ENCODE measurements at regions not wholly inside any gene's neighbourhood (a gene's known extent, or its start where the extent isn't known, plus 50 kb on each side); places are given as distances from the start of the nearest gene placed in this dataset.

DNA sequence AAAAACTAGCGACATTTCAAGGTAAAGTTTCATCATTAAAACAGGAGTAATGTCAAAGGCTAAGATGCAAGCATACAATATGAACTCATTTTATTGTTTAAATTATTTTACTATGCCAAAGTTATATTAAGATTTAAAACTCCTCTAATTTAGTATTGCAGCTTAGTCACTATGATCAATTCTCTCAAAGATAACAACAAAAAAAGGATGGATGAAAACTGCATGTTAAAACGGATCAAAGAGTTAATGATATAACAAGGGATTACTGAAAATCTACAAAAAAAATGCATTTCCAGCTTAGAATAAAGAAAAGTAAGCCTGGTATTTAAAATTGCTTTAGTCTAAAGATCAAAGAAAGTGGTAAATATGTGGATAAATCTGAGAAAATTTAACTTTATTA lies 587.8 kb upstream of the PCDH20 start:
- H3K4me1 ChIP-seq (ENCODE audit: control insufficient read depth, insufficient read depth, low read length): no peaks in the 10 kb centered on the region
- H3K4me3 ChIP-seq (ENCODE audit: low read depth, low read length): no peak overlapping the region
- no peaks in the 10 kb centered on the region for H3K9me3 ChIP-seq (ENCODE audit: control insufficient read depth, insufficient read depth, low read depth, low read length)
- H3K27me3 ChIP-seq (ENCODE audit: control insufficient read depth, insufficient read depth, low read length): no peaks in the 10 kb centered on the region
- no peak overlapping the region for H3K9ac ChIP-seq (ENCODE audit: low read length)
- no peaks in the 10 kb centered on the region for H3K36me3 ChIP-seq (ENCODE audit: control insufficient read depth, insufficient read depth, low read length)
- H3K27ac ChIP-seq (ENCODE audit: low read depth, low read length): no peak overlapping the region

GRCh38 chr13:61994174-61994573 lies 578.5 kb upstream of the PCDH20 start:
- Histone ChIP-seq H3K4me3 (ENCODE audit: low read depth, low read length) (no peak overlapping the region), H3K9me3 (ENCODE audit: control insufficient read depth, insufficient read depth, low read depth, low read length) (no peaks in the 10 kb centered on the region), H3K36me3 (ENCODE audit: control insufficient read depth, insufficient read depth, low read length) (no peaks in the 10 kb centered on the region), H3K4me1 (ENCODE audit: control insufficient read depth, insufficient read depth, low read length) (no peaks in the 10 kb centered on the region), H3K9ac (ENCODE audit: low read length) (no peak overlapping the region), H3K27ac (ENCODE audit: low read depth, low read length) (no peak overlapping the region), H3K27me3 (ENCODE audit: control insufficient read depth, insufficient read depth, low read length) (no peaks in the 10 kb centered on the region)

DNA sequence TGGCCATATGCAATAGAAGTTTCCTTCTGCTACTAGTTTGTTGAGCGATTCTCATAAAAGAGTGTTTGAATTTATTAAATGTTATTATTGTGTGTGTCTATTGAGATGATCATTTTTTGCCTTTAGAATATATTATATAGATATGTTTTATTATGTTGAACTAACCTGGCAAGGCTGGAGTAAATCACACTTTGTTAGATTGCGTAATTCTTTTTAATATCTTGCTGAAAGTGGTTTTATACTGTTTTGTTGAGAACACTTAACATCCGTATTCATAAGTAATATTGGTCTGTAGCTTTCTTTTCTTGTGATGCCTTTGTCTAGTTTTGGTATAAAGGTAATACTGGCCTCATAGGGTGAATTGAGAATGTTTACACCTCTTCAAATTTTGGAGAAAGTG lies 574.3 kb upstream of the PCDH20 start:
- Histone ChIP-seq H3K27ac (ENCODE audit: low read depth, low read length) (no peak overlapping the region), H3K36me3 (ENCODE audit: control insufficient read depth, insufficient read depth, low read length) (no peaks in the 10 kb centered on the region), H3K4me1 (ENCODE audit: control insufficient read depth, insufficient read depth, low read length) (no peaks in the 10 kb centered on the region), H3K27me3 (ENCODE audit: control insufficient read depth, insufficient read depth, low read length) (no peaks in the 10 kb centered on the region), H3K9ac (ENCODE audit: low read length) (no peak overlapping the region), H3K4me3 (ENCODE audit: low read depth, low read length) (no peak overlapping the region), H3K9me3 (ENCODE audit: control insufficient read depth, insufficient read depth, low read depth, low read length) (no peaks in the 10 kb centered on the region)

GRCh38 chr13:61988810-61989209 lies 573.2 kb upstream of the PCDH20 start:
- no peak overlapping the region for H3K27ac ChIP-seq (ENCODE audit: low read depth, low read length)
- no peaks in the 10 kb centered on the region for H3K9me3 ChIP-seq (ENCODE audit: control insufficient read depth, insufficient read depth, low read depth, low read length)
- H3K36me3 ChIP-seq (ENCODE audit: control insufficient read depth, insufficient read depth, low read length): no peaks in the 10 kb centered on the region
- H3K9ac ChIP-seq (ENCODE audit: low read length): no peak overlapping the region
- no peaks in the 10 kb centered on the region for H3K4me1 ChIP-seq (ENCODE audit: control insufficient read depth, insufficient read depth, low read length)
- H3K27me3 ChIP-seq (ENCODE audit: control insufficient read depth, insufficient read depth, low read length): no peaks in the 10 kb centered on the region
- H3K4me3 ChIP-seq (ENCODE audit: low read depth, low read length): no peak overlapping the region

GRCh38 chr13:61975001-61975400 lies 559.4 kb upstream of the PCDH20 start:
- no peaks in the 10 kb centered on the region for H3K4me1 ChIP-seq (ENCODE audit: control insufficient read depth, insufficient read depth, low read length)
- H3K27ac ChIP-seq (ENCODE audit: low read depth, low read length): no peak overlapping the region
- 0 out of 2 replicates have a peak, but pooled peaks cover 4% of the 10 kb centered on the region for H3K9me3 ChIP-seq (ENCODE audit: control insufficient read depth, insufficient read depth, low read depth, low read length)

DNA sequence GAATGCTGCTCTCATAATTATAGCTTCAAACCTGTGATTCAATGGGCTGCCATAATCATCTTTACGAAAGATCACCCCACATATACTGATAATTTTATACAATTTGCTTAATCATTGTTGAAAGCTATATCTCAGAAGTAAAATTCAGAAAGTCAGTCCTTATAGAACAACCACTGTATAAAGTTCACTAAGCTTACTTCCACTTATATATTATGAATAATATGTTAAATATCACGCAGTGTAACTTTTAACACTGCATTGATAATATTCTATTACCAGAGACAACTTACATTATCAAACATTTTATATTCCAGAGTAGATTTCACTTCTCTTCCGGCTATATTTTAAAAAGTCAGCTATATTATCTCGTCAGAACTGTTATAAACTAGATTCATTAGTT lies 550.1 kb upstream of the PCDH20 start:
- H3K4me1 ChIP-seq (ENCODE audit: control insufficient read depth, insufficient read depth, low read length): no peaks in the 10 kb centered on the region
- H3K9me3 ChIP-seq (ENCODE audit: control insufficient read depth, insufficient read depth, low read depth, low read length): no peaks in the 10 kb centered on the region
- H3K4me3 ChIP-seq (ENCODE audit: low read depth, low read length): no peak overlapping the region
- no peaks in the 10 kb centered on the region for H3K36me3 ChIP-seq (ENCODE audit: control insufficient read depth, insufficient read depth, low read length)
- H3K27ac ChIP-seq (ENCODE audit: low read depth, low read length): no peak overlapping the region
- H3K9ac ChIP-seq (ENCODE audit: low read length): no peak overlapping the region
- H3K27me3 ChIP-seq (ENCODE audit: control insufficient read depth, insufficient read depth, low read length): no peaks in the 10 kb centered on the region

More at GRCh38 chr13:61975001-61975400, 559.4 kb upstream of the PCDH20 start:
- Histone ChIP-seq H3K36me3 (ENCODE audit: control insufficient read depth, insufficient read depth, low read length) (no peaks in the 10 kb centered on the region), H3K9ac (ENCODE audit: low read length) (no peak overlapping the region), H3K27me3 (ENCODE audit: control insufficient read depth, insufficient read depth, low read length) (no peaks in the 10 kb centered on the region), H3K4me3 (ENCODE audit: low read depth, low read length) (no peak overlapping the region)

- Histone ChIP-seq H3K4me1 (ENCODE audit: control insufficient read depth, insufficient read depth, low read length) (no peaks in the 10 kb centered on the region), H3K27me3 (ENCODE audit: control insufficient read depth, insufficient read depth, low read length) (no peaks in the 10 kb centered on the region), H3K27ac (ENCODE audit: low read depth, low read length) (no peak overlapping the region), H3K9me3 (ENCODE audit: control insufficient read depth, insufficient read depth, low read depth, low read length) (no peaks in the 10 kb centered on the region), H3K9ac (ENCODE audit: low read length) (no peak overlapping the region), H3K36me3 (ENCODE audit: control insufficient read depth, insufficient read depth, low read length) (no peaks in the 10 kb centered on the region), H3K4me3 (ENCODE audit: low read depth, low read length) (no peak overlapping the region)
Observed at GRCh38 chr13:61960981-61961380, 545.3 kb upstream of the PCDH20 start.

DNA sequence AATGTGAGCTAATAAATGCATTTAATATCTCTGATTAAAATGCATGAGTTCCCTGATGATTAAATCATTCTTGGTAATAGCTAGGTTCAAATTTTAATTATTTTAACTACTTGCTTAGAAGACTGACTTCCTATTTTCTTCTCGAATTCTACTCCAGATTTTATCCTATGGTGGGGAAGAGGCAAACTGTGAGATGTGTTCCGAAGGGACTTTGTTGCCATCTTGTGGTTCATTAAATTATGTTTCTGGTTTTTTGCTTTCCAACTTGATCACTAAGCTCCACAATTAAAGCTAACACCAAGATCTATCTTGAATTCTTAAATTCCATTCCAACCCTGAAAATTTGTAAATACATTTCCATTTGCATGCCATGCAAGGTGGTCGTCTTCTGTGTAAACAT lies 538.4 kb upstream of the PCDH20 start:
- no peaks in the 10 kb centered on the region for H3K4me1 ChIP-seq (ENCODE audit: control insufficient read depth, insufficient read depth, low read length)
- no peak overlapping the region for H3K9ac ChIP-seq (ENCODE audit: low read length)
- no peak overlapping the region for H3K4me3 ChIP-seq (ENCODE audit: low read depth, low read length)
- H3K9me3 ChIP-seq (ENCODE audit: control insufficient read depth, insufficient read depth, low read depth, low read length): no peaks in the 10 kb centered on the region
- H3K36me3 ChIP-seq (ENCODE audit: control insufficient read depth, insufficient read depth, low read length): no peaks in the 10 kb centered on the region
- no peak overlapping the region for H3K27ac ChIP-seq (ENCODE audit: low read depth, low read length)
- no peaks in the 10 kb centered on the region; the same call in 1 of the 2 replicates for H3K27me3 ChIP-seq (ENCODE audit: control insufficient read depth, insufficient read depth, low read length)

DNA sequence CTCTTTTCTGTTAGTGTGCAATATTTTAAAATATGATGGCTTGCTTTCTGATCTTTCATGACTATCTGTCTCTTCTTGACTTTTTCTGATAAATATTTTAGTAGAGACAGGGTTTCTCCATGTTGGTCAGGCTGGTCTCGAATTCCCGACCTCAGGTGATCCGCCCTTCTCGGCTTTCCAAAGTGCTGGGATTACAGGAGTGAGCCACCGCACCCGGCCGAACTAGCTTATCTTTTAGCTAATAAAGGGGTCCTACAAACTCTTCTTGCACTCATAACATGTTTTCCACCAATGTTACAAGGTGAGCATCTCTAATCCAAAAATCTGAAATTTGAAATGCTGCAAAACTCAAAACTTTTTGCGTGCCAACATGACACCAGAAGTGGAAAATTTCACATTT lies 535.2 kb upstream of the PCDH20 start:
- no peaks in the 10 kb centered on the region for H3K36me3 ChIP-seq (ENCODE audit: control insufficient read depth, insufficient read depth, low read length)
- H3K9ac ChIP-seq (ENCODE audit: low read length): no peak overlapping the region
- H3K4me1 ChIP-seq (ENCODE audit: control insufficient read depth, insufficient read depth, low read length): no peaks in the 10 kb centered on the region
- no peaks in the 10 kb centered on the region for H3K9me3 ChIP-seq (ENCODE audit: control insufficient read depth, insufficient read depth, low read depth, low read length)
- H3K27me3 ChIP-seq (ENCODE audit: control insufficient read depth, insufficient read depth, low read length): no peaks in the 10 kb centered on the region; the same call in 1 of the 2 replicates
- no peak overlapping the region for H3K27ac ChIP-seq (ENCODE audit: low read depth, low read length)
- no peak overlapping the region for H3K4me3 ChIP-seq (ENCODE audit: low read depth, low read length)

DNA sequence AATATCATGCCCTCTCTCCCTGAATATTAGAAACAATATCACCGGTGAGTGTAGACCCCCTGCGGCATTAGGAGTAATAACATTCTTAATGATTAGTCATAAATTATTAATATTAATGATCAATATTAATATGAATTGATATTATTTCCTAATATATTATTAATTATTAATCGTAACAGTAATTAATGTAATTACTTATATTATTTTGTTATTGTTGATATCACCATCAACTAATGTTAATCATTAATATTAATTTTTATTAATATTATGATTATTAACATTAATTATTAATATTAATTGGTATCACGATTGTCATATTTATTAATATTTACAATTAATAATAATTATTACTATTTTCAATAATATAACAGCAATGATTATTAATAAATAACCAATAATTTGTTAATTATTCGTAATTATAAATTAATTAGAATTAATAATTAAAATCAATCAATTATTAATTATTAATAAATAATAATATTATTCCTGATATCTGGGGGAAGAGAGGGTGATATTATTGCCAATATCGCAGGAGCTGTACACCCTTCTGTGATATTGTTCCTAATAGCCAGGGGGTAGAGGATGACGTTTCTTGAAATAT lies 528.8 kb upstream of the PCDH20 start:
- Histone ChIP-seq H3K36me3 (ENCODE audit: control insufficient read depth, insufficient read depth, low read length) (no peaks in the 10 kb centered on the region), H3K4me1 (ENCODE audit: control insufficient read depth, insufficient read depth, low read length) (no peaks in the 10 kb centered on the region), H3K9me3 (ENCODE audit: control insufficient read depth, insufficient read depth, low read depth, low read length) (no peaks in the 10 kb centered on the region), H3K4me3 (ENCODE audit: low read depth, low read length) (no peak overlapping the region), H3K27me3 (ENCODE audit: control insufficient read depth, insufficient read depth, low read length) (no peaks in the 10 kb centered on the region), H3K9ac (ENCODE audit: low read length) (no peak overlapping the region), H3K27ac (ENCODE audit: low read depth, low read length) (no peak overlapping the region)

DNA sequence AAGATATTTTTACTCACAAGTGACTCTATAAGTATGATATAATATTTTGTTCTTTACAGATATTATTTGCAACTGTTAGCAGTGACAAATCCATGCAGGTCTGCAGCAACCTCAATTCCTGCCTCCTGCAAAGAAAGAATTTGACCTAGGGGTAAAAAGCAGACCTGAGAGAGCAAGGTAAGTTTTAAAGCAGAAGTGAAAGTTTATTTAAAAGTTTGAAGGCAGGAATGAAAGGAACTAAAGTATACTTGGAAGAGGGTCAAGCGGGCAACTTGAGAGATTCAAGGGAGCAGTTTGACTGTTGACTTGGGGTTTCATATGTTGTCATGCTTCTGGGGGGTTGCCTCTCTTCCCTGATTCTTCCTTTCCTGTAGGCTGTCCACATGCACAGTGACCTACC lies 520.1 kb upstream of the PCDH20 start:
- no peaks in the 10 kb centered on the region for H3K4me1 ChIP-seq (ENCODE audit: control insufficient read depth, insufficient read depth, low read length)
- H3K27ac ChIP-seq (ENCODE audit: low read depth, low read length): no peak overlapping the region
- H3K27me3 ChIP-seq (ENCODE audit: control insufficient read depth, insufficient read depth, low read length): no peaks in the 10 kb centered on the region
- H3K36me3 ChIP-seq (ENCODE audit: control insufficient read depth, insufficient read depth, low read length): no peaks in the 10 kb centered on the region
- no peak overlapping the region for H3K4me3 ChIP-seq (ENCODE audit: low read depth, low read length)
- no peak overlapping the region for H3K9ac ChIP-seq (ENCODE audit: low read length)
- H3K9me3 ChIP-seq (ENCODE audit: control insufficient read depth, insufficient read depth, low read depth, low read length): no peaks in the 10 kb centered on the region

GRCh38 chr13:61927648-61928047 lies 512.0 kb upstream of the PCDH20 start:
- Histone ChIP-seq H3K4me1 (ENCODE audit: control insufficient read depth, insufficient read depth, low read length) (no peaks in the 10 kb centered on the region), H3K9ac (ENCODE audit: low read length) (no peak overlapping the region), H3K36me3 (ENCODE audit: control insufficient read depth, insufficient read depth, low read length) (no peaks in the 10 kb centered on the region), H3K9me3 (ENCODE audit: control insufficient read depth, insufficient read depth, low read depth, low read length) (peaks cover 6% of the 10 kb centered on the region; the same call in 1 of the 2 replicates), H3K4me3 (ENCODE audit: low read depth, low read length) (no peak overlapping the region), H3K27me3 (ENCODE audit: control insufficient read depth, insufficient read depth, low read length) (no peaks in the 10 kb centered on the region), H3K27ac (ENCODE audit: low read depth, low read length) (no peak overlapping the region)
